GM23338 (cell line): ENCODE measurements at regions not wholly inside any gene's neighbourhood (a gene's known extent, or its start where the extent isn't known, plus 50 kb on each side); places are given as distances from the start of the nearest gene placed in this dataset.
"Not testable (repeated sequence)": the region's sequence is repeated elsewhere in the genome, so short reads cannot be mapped to it uniquely, and the experiment has no call there.

Source experiments
- EZH2 ChIP-seq: fragments of 200-600 bp; sonication (generic); IDR thresholded peaks from one replicate; pipeline ENCODE4 v1.8.0; 2017; ENCODE audit warnings: antibody characterized with exemption, mild to moderate bottlenecking, low read depth; ENCODE audit not compliant: unreplicated experiment
- EZH2phosphoT487 ChIP-seq: fragments of 200-600 bp; sonication (generic); IDR thresholded peaks from one replicate; pipeline ENCODE4 v1.8.1; 2018; ENCODE audit warnings: antibody characterized with exemption; ENCODE audit not compliant: unreplicated experiment
- JUNB ChIP-seq: IDR thresholded peaks from one replicate; pipeline ENCODE4 v1.6.1; 2016; ENCODE audit warnings: antibody characterized with exemption; ENCODE audit not compliant: unreplicated experiment
- POLR2AphosphoS5 ChIP-seq: IDR thresholded peaks from 2 replicates; pipeline ENCODE4 v1.6.1; 2016; ENCODE audit warnings: antibody characterized with exemption, low read depth
- TF ChIP-seq, protein P1 (sequence below), 2 experiments: fragments of 200-600 bp in 1 of 2; sonication (generic) in 1 of 2; conservative IDR thresholded peaks; 2 replicates each; pipeline versions ENCODE4 v1.5.1 to v1.6.1; 2016 to 2017; ENCODE audit warnings: antibody characterized with exemption in 2 of 2, low read depth in 2 of 2, mild to moderate bottlenecking in 2 of 2, moderate library complexity in 1 of 2
- TF ChIP-seq, protein P2 (sequence below): IDR thresholded peaks from one replicate; pipeline ENCODE4 v1.6.1; 2018; ENCODE audit warnings: antibody characterized with exemption; ENCODE audit not compliant: unreplicated experiment
- TF ChIP-seq, protein P3 (sequence below): IDR thresholded peaks from 2 replicates; pipeline ENCODE4 v1.6.1; 2016; ENCODE audit warnings: antibody characterized with exemption

DNA sequence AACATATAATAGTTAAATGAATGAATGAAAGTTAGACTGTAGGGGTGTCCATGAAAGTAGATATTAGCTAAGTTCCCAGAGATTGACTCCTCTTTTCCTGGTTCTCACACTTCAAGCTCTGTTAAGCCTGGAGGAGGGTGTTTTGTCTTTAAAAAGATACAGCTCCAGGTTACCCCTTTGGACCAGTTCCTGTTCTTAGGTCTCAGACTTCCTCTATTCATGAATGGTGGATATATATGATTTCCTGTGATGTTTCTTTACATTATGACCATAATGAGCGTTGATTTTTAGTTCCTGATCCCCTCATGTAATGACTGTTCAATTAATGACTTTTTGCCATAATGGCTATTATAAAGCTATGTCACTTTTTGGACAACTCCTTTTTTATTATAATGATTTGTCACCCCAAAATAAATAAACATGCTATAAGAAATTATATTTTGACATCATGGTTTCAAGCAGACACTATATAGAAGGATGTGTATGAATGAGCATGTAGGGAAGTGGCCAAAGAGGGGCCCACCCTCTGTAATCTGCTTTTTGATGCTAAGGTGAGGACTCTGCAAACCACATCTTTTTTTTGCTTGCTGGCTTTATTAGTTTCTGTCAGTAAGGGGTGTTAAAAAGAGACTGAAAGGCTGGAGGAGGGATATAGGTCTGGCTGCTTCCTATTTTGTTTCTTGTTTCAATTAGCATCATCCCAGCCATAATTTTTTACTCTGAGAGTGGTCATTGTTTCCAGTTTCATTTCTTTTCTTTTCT, 115.2 kb downstream of the FAM72B start:
- TF ChIP-seq, protein P1, sequence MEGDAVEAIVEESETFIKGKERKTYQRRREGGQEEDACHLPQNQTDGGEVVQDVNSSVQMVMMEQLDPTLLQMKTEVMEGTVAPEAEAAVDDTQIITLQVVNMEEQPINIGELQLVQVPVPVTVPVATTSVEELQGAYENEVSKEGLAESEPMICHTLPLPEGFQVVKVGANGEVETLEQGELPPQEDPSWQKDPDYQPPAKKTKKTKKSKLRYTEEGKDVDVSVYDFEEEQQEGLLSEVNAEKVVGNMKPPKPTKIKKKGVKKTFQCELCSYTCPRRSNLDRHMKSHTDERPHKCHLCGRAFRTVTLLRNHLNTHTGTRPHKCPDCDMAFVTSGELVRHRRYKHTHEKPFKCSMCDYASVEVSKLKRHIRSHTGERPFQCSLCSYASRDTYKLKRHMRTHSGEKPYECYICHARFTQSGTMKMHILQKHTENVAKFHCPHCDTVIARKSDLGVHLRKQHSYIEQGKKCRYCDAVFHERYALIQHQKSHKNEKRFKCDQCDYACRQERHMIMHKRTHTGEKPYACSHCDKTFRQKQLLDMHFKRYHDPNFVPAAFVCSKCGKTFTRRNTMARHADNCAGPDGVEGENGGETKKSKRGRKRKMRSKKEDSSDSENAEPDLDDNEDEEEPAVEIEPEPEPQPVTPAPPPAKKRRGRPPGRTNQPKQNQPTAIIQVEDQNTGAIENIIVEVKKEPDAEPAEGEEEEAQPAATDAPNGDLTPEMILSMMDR (conservative IDR thresholded peaks at IDR 0.05; ENCODE audit: low read depth in 2 of 2) = not testable (repeated sequence)
- TF ChIP-seq EZH2, EZH2phosphoT487, POLR2AphosphoS5, JUNB: not testable (repeated sequence)
- TF ChIP-seq, protein P2, sequence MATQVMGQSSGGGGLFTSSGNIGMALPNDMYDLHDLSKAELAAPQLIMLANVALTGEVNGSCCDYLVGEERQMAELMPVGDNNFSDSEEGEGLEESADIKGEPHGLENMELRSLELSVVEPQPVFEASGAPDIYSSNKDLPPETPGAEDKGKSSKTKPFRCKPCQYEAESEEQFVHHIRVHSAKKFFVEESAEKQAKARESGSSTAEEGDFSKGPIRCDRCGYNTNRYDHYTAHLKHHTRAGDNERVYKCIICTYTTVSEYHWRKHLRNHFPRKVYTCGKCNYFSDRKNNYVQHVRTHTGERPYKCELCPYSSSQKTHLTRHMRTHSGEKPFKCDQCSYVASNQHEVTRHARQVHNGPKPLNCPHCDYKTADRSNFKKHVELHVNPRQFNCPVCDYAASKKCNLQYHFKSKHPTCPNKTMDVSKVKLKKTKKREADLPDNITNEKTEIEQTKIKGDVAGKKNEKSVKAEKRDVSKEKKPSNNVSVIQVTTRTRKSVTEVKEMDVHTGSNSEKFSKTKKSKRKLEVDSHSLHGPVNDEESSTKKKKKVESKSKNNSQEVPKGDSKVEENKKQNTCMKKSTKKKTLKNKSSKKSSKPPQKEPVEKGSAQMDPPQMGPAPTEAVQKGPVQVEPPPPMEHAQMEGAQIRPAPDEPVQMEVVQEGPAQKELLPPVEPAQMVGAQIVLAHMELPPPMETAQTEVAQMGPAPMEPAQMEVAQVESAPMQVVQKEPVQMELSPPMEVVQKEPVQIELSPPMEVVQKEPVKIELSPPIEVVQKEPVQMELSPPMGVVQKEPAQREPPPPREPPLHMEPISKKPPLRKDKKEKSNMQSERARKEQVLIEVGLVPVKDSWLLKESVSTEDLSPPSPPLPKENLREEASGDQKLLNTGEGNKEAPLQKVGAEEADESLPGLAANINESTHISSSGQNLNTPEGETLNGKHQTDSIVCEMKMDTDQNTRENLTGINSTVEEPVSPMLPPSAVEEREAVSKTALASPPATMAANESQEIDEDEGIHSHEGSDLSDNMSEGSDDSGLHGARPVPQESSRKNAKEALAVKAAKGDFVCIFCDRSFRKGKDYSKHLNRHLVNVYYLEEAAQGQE = not testable (repeated sequence)
- TF ChIP-seq, protein P3, sequence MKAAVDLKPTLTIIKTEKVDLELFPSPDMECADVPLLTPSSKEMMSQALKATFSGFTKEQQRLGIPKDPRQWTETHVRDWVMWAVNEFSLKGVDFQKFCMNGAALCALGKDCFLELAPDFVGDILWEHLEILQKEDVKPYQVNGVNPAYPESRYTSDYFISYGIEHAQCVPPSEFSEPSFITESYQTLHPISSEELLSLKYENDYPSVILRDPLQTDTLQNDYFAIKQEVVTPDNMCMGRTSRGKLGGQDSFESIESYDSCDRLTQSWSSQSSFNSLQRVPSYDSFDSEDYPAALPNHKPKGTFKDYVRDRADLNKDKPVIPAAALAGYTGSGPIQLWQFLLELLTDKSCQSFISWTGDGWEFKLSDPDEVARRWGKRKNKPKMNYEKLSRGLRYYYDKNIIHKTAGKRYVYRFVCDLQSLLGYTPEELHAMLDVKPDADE = not testable (repeated sequence)
